GM04503 (cell line): ENCODE measurements at regions not wholly inside any gene's neighbourhood (a gene's known extent, or its start where the extent isn't known, plus 50 kb on each side); places are given as distances from the start of the nearest gene placed in this dataset.
"Not testable (repeated sequence)": the region's sequence is repeated elsewhere in the genome, so short reads cannot be mapped to it uniquely, and the experiment has no call there.

Experiments used
- DNase-seq: peaks from one replicate; pipeline ENCODE4 v3.0.0-alpha.2; 2012; ENCODE audit warnings: low read depth

GRCh38 chr20:16864069-16864468, 115.9 kb downstream of the OTOR start:
- DNase-seq: no peak

GRCh38 chr20:16864963-16865362, 116.8 kb downstream of the OTOR start:
- DNase-seq: no peak

- DNase-seq: no peak
Measured at GRCh38 chr20:16865406-16865805, 117.2 kb downstream of the OTOR start.

- DNase-seq: not testable (repeated sequence)
Measured at GRCh38 chr20:16873124-16873523, 125.0 kb downstream of the OTOR start.

- no peak for DNase-seq
Measured at GRCh38 chr20:16877053-16877554, 128.9 kb downstream of the OTOR start.

- DNase-seq: no peak
Measured at GRCh38 chr20:16885746-16886145, 137.6 kb downstream of the OTOR start.

GRCh38 chr20:16898433-16898832, 150.3 kb downstream of the OTOR start:
- peak; percentile 18 for DNase-seq

- DNase-seq: no peak
Measured at GRCh38 chr20:16902662-16903061, 154.5 kb downstream of the OTOR start.

- DNase-seq: no peak
Measured at GRCh38 chr20:16904751-16905150, 156.6 kb downstream of the OTOR start.

GRCh38 chr20:16914277-16914676, 166.1 kb downstream of the OTOR start:
- no peak for DNase-seq

- no peak for DNase-seq
Measured at GRCh38 chr20:16916165-16916564, 168.0 kb downstream of the OTOR start.

GRCh38 chr20:16917636-16918035, 169.5 kb downstream of the OTOR start:
- DNase-seq: no peak

- DNase-seq: no peak
Measured at GRCh38 chr20:16918366-16918765, 170.2 kb downstream of the OTOR start.

- no peak for DNase-seq
Measured at GRCh38 chr20:16919841-16920240, 171.7 kb downstream of the OTOR start.

- DNase-seq: peak; percentile 95
Measured at GRCh38 chr20:16922834-16923233, 174.7 kb downstream of the OTOR start.

GRCh38 chr20:16926626-16927430, 178.7 kb downstream of the OTOR start:
- no peak for DNase-seq

- no peak for DNase-seq
Measured at GRCh38 chr20:16929756-16930155, 181.6 kb downstream of the OTOR start.

- no peak for DNase-seq
Measured at GRCh38 chr20:16930656-16931055, 182.5 kb downstream of the OTOR start.

- no peak for DNase-seq
Measured at GRCh38 chr20:16939051-16939450, 190.9 kb downstream of the OTOR start.

GRCh38 chr20:16940701-16941100, 192.5 kb downstream of the OTOR start:
- DNase-seq: no peak

- no peak for DNase-seq
Measured at GRCh38 chr20:16942051-16942450, 193.9 kb downstream of the OTOR start.

- DNase-seq: no peak
Measured at GRCh38 chr20:16942756-16943155, 194.6 kb downstream of the OTOR start.

GRCh38 chr20:16944745-16945144, 196.6 kb downstream of the OTOR start:
- DNase-seq: no peak

GRCh38 chr20:16945619-16946018, 197.5 kb downstream of the OTOR start:
- DNase-seq: no peak
